Psoas muscle (tissue), 7 donors: ENCODE measurements at regions not wholly inside any gene's neighbourhood (a gene's known extent, or its start where the extent isn't known, plus 50 kb on each side); places are given as distances from the start of the nearest gene placed in this dataset.
A peak's percentile ranks its signal among the peaks of the same experiment; 100 is the strongest.

Experiments
- ATAC-seq, 4 donors: fragments of 200-7000 bp; cut with Tn5 transposase; one replicate each; pipeline ENCODE4 v1.9.1; 2020; ENCODE audit warnings: moderate library complexity in 3 of 4, mild to moderate bottlenecking in 2 of 4
- DNase-seq, 2 donors: peaks; one replicate each; pipeline ENCODE4 v3.0.0-alpha.2; 2020
- H3K27ac ChIP-seq: fragments of 200-600 bp; one replicate; pipeline ENCODE4 v1.8.0; 2022
- H3K27me3 ChIP-seq, 3 donors: fragments of 200-600 bp in 1 of 3; one replicate each; pipeline versions ENCODE4 v1.6.1 to v1.8.0; 2013 to 2022; ENCODE audit warnings: low read length in 2 of 3, mild to moderate bottlenecking in 2 of 3, moderate library complexity in 1 of 3; ENCODE audit not compliant: insufficient read depth in 3 of 3
- H3K36me3 ChIP-seq, 2 donors: fragments of 200-600 bp in 1 of 2; one replicate each; pipeline versions ENCODE4 v1.6.1 to v1.8.0; 2013 to 2022; ENCODE audit warnings: low read depth in 1 of 2, mild to moderate bottlenecking in 1 of 2, moderate library complexity in 1 of 2; ENCODE audit not compliant: insufficient read depth in 1 of 2
- H3K4me1 ChIP-seq: fragments of 200-600 bp; one replicate; pipeline ENCODE4 v1.8.0; 2022
- H3K4me3 ChIP-seq: fragments of 200-600 bp; one replicate; pipeline ENCODE4 v1.8.0; 2022; ENCODE audit warnings: mild to moderate bottlenecking
- H3K9me3 ChIP-seq: fragments of 200-600 bp; one replicate; pipeline ENCODE4 v1.8.0; 2022
- CTCF ChIP-seq: fragments of 200-600 bp; IDR thresholded peaks from one replicate; pipeline ENCODE4 v1.8.0; 2022; ENCODE audit warnings: antibody characterized with exemption
- WGBS, 3 donors: extraction: QIAGEN DNeasy Blood & Tissue Kit; methylation state at CpG; one replicate each; pipeline versions ENCODE4 v1.1.6 to v1.1.7; 2013; 5-methylcytosine and 5-hydroxymethylcytosine counted together
- intact Hi-C, 2 donors: fragments of 100-400 bp; cut with DNase I; formaldehyde crosslinking; loops; one replicate each; pipeline versions ENCODE4 v1.11.0 to v1.14.2; 2022
- donor health status: healthy with polysubstance abuse.
- donor health status: DM: no; HTN: no; CAD: no; lungs with moderate emphysema.
- donor health status: Bipolar disorder and iron deficiency.
- donor health status: healthy.
- donor health status: DM: yes; HTN: yes; CAD: no.
- donor health status: DM: no; HTN: no; CAD: no.
- donor health status: DM: yes; HTN: yes; CAD: no.

DNA sequence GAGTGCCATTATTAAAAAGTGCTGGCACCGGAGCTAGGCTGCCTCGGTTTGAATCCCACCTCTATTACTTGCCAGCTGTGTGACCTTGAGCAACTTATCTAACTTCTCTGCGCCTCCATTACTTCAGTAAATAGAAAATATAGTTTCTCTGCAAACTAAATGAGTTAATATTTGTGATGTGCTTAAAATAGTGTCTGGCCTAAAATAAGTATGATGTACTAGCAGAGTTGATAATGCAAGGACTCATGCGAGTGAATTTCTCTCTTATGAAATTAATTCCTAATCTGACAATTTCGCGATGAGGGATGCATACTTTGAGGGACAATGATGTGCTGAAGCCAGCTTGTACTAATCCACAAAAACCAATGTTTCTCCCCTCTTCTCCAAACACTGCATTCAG lies 180.8 kb upstream of the NTF3 start:
- DNase-seq, result no peak
- 45 to 63% (median 46%) methylated on average over 6 of the region's 6 CpGs for WGBS, 3 donors
- TF ChIP-seq CTCF, result no peak
- H3K4me1 ChIP-seq, result peaks cover 15% of the 10 kb centered on the region
- peak in 3 of 4 donors; percentile 39 to 62 (median 52) for ATAC-seq
- no peaks in the 10 kb centered on the region for H3K9me3 ChIP-seq
- H3K4me3 ChIP-seq, result no peak overlapping the region
- intact Hi-C loops, result no loop called here
- H3K27me3 ChIP-seq, result no peaks in the 10 kb centered on the region
- H3K27ac ChIP-seq, result peak overlapping the region; percentile 46
- H3K36me3 ChIP-seq, result no peaks in the 10 kb centered on the region

DNA sequence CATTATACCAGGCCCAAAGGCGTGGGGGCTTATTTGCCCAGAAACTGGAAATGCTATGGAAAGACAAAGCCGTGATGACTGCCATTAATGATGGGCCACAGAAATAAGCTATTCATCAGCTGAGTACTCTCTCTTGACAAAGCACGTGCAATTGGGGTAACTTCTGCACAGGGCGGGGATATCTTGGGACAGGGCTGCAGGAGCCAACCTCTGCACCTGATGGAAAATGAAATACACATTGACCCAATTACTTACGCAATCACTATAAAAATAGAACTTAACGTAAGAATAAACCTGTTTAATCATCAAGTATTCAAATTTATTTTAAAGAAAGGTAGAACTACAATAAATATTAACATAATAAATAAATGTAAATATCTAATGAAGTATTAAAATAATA lies 180.1 kb upstream of the NTF3 start:
- intact Hi-C loops, result no loop called here
- no peak for TF ChIP-seq CTCF
- Histone ChIP-seq H3K27me3 (no peaks in the 10 kb centered on the region), H3K9me3 (no peaks in the 10 kb centered on the region), H3K27ac (no peak overlapping the region), H3K36me3 (no peaks in the 10 kb centered on the region), H3K4me1 (peaks cover 15% of the 10 kb centered on the region), H3K4me3 (no peak overlapping the region)
- WGBS, 3 donors, result 38 to 41% (median 38%) methylated on average over 6 of the region's 6 CpGs
- ATAC-seq (peak in 3 of 4 donors; percentile 41 to 66 (median 61)), DNase-seq (no peak)

DNA sequence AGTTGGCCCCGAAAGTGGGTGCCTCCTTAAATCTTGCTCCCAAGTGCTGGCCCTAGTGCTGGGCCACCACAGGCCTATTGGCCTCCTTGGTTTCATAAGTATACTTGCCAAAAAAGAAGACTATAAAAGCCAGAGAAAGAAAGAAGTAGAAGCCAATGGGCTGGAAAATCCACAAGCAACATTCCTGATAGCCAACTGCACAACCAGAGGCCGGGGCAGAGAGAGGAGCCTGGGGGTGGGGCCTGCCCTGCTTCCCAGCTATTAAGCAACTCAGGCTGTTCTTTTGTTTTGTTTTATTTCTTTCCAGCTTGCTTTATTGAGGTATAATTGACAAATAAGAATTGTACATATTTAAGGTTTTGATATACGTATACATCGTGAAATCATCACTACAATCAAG lies 177.2 kb upstream of the NTF3 start:
- 71 to 83% (median 81%) methylated on average over 4 of the region's 4 CpGs for WGBS, 3 donors
- H3K4me3 ChIP-seq, result no peak overlapping the region
- H3K9me3 ChIP-seq, result no peaks in the 10 kb centered on the region
- DNase-seq, result no peak
- no peak for ATAC-seq
- TF ChIP-seq CTCF, result no peak
- intact Hi-C loops, result no loop called here
- no peak overlapping the region for H3K27ac ChIP-seq
- peaks cover 15% of the 10 kb centered on the region for H3K4me1 ChIP-seq
- H3K27me3 ChIP-seq, result no peaks in the 10 kb centered on the region
- no peaks in the 10 kb centered on the region for H3K36me3 ChIP-seq

DNA sequence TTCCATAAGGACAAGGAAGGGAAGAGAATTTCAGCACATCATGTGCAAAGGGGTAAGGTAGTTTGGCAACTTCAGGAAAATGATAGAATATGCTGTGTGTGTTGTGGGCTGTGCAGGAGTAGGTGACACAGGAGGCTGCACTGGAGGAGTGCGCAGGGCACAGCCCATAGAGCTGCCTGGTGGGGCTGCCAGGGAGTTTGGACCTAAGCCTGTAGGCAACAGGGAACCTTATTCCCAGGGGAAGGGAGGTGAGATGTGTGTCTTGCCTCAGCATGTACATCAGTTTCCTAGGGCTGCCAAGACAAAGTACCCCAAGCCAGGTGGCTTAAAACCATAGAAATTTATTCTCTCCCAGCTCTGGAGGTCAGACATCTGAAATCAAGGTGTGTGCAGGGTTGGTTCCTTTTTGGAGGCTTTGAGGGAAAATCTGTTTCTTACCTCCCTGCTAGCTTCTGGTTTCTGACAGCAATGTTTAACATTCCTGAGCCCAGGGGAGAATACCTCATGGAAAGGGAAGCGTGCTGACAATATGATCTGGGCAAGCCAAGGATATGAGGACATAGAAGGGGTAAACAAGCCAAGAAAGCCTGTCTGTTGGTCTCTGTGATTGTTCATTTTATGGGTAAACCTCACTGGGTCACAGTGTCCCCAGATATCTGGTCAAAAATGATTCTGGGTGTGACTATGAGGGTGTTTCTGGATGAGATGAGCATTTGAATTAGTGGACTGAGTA lies 174.0 kb upstream of the NTF3 start:
- no peaks in the 10 kb centered on the region for H3K27me3 ChIP-seq
- WGBS, 3 donors, result 61 to 72% (median 69%) methylated on average over 2 of the region's 2 CpGs
- DNase-seq, result no peak

More for the DNA sequence above, 174.0 kb upstream of the NTF3 start:
- ATAC-seq, result peak in 1 of 4 donors; percentile 39
- Histone ChIP-seq H3K4me1 (no peaks in the 10 kb centered on the region), H3K4me3 (no peak overlapping the region), H3K27ac (no peak overlapping the region), H3K9me3 (no peaks in the 10 kb centered on the region), H3K36me3 (no peaks in the 10 kb centered on the region)
- intact Hi-C loops, result no loop called here
- no peak for TF ChIP-seq CTCF
